AG08395 (cell line): ENCODE measurements at regions not wholly inside any gene's neighbourhood (a gene's known extent, or its start where the extent isn't known, plus 50 kb on each side); places are given as distances from the start of the nearest gene placed in this dataset.
"Not testable (repeated sequence)": the region's sequence is repeated elsewhere in the genome, so short reads cannot be mapped to it uniquely, and the experiment has no call there.

Experiments
- DNase-seq: peaks from one replicate; pipeline ENCODE4 v3.0.0; 2012; ENCODE audit warnings: mixed read lengths, low spot score

- DNase-seq: no peak
Measured at GRCh38 chr1:188170935-188171334, 1342.2 kb downstream of the PLA2G4A start.

GRCh38 chr1:188182063-188182462 lies 1353.3 kb downstream of the PLA2G4A start:
- DNase-seq: not testable (repeated sequence)

- no peak for DNase-seq
Measured at GRCh38 chr1:188188317-188188716, 1359.6 kb downstream of the PLA2G4A start.

- DNase-seq: no peak
Measured at GRCh38 chr1:188194916-188195315, 1366.2 kb downstream of the PLA2G4A start.

GRCh38 chr1:188218289-188218688 lies 1389.5 kb downstream of the PLA2G4A start:
- no peak for DNase-seq

- DNase-seq: no peak
Measured at GRCh38 chr1:188220051-188220450, 1391.3 kb downstream of the PLA2G4A start.

- no peak for DNase-seq
Measured at GRCh38 chr1:188224263-188224662, 1395.5 kb downstream of the PLA2G4A start.

- DNase-seq: no peak
Measured at GRCh38 chr1:188225975-188226374, 1397.2 kb downstream of the PLA2G4A start.

GRCh38 chr1:188228623-188229022 lies 1399.9 kb downstream of the PLA2G4A start:
- no peak for DNase-seq

- DNase-seq: no peak
Measured at GRCh38 chr1:188237573-188238348, 1409.0 kb downstream of the PLA2G4A start.

GRCh38 chr1:188240772-188241406 lies 1412.1 kb downstream of the PLA2G4A start:
- no peak for DNase-seq

- DNase-seq: no peak
Measured at GRCh38 chr1:188241629-188242028, 1412.9 kb downstream of the PLA2G4A start.

- DNase-seq: no peak
Measured at GRCh38 chr1:188243456-188243855, 1414.7 kb downstream of the PLA2G4A start.

GRCh38 chr1:188244681-188245080 lies 1415.9 kb downstream of the PLA2G4A start:
- no peak for DNase-seq

GRCh38 chr1:188247255-188247654 lies 1418.5 kb downstream of the PLA2G4A start:
- no peak for DNase-seq

GRCh38 chr1:188249811-188250210 lies 1421.1 kb downstream of the PLA2G4A start:
- DNase-seq: no peak

GRCh38 chr1:188251036-188251435 lies 1422.3 kb downstream of the PLA2G4A start:
- no peak for DNase-seq

GRCh38 chr1:188261849-188262248 lies 1433.1 kb downstream of the PLA2G4A start:
- no peak for DNase-seq

GRCh38 chr1:188269956-188270355 lies 1441.2 kb downstream of the PLA2G4A start:
- no peak for DNase-seq

- DNase-seq: no peak
Measured at GRCh38 chr1:188270497-188270896, 1441.7 kb downstream of the PLA2G4A start.

GRCh38 chr1:188277771-188278170 lies 1449.0 kb downstream of the PLA2G4A start:
- DNase-seq: no peak

- no peak for DNase-seq
Measured at GRCh38 chr1:188281921-188282320, 1453.2 kb downstream of the PLA2G4A start.

GRCh38 chr1:188295157-188295556 lies 1466.4 kb downstream of the PLA2G4A start:
- DNase-seq: no peak

- DNase-seq: no peak
Measured at GRCh38 chr1:188302746-188303145, 1474.0 kb downstream of the PLA2G4A start.
